ENCODE measurements at regions not wholly inside any gene's neighbourhood (a gene's known extent, or its start where the extent isn't known, plus 50 kb on each side); places are given as distances from the start of the nearest gene placed in this dataset.

- CTCF ChIA-PET (ENCODE audit: low intra/inter-chr PET ratio, low total read pairs) = no interaction called here
- POLR2A ChIA-PET = no interaction called here
These were observed 520.2 kb upstream of the ZWINT start for GRCh38 chr10:56881218-56881617.

More at GRCh38 chr10:56881218-56881617, 520.2 kb upstream of the ZWINT start:
- intact Hi-C loops (cut with micrococcal nuclease; ENCODE audit: unreplicated experiment) (no loop called here), in situ Hi-C loops (cut with HindIII; ENCODE audit: extremely low pct_ligation_motif_present, low pct_unique_long_range_greater_than_20kb) (no loop called here)
- Histone ChIP-seq H2AFZ (ENCODE audit: low read length) (no peak overlapping the region), H3K36me3 (replicated peaks in 1 of 2; ENCODE audit: control insufficient read depth in 1 of 2, insufficient read depth in 2 of 2, low read length in 2 of 2) (no peaks in the 10 kb centered on the region), H3K27me3 (ENCODE audit: control insufficient read depth in 1 of 2, insufficient read depth in 2 of 2, low read length in 2 of 2) (no peaks in the 10 kb centered on the region), H3K9ac (ENCODE audit: insufficient read depth, low read depth, low read length) (no peak overlapping the region), H3K9me3 (ENCODE audit: low read length) (no peaks in the 10 kb centered on the region), H3K27ac (ENCODE audit: extremely low read length, insufficient read depth, low read length) (no peak overlapping the region), H4K20me1 (ENCODE audit: insufficient read depth, low read length) (no peaks in the 10 kb centered on the region), H3K4me1 (ENCODE audit: insufficient read depth, low read length) (no peaks in the 10 kb centered on the region), H3K4me2 (ENCODE audit: low read depth, low read length) (no peak overlapping the region), H3K4me3 (replicated peaks in 1 of 3; ENCODE audit: insufficient read depth in 1 of 3, low read depth in 2 of 3, low read length in 3 of 3) (no peak overlapping the region), H3K79me2 (ENCODE audit: insufficient read depth, low read length) (no peaks in the 10 kb centered on the region)
- no TSS peak for BruUV-seq (replicated peaks)
- FAIRE-seq = no peak
- WGBS (ENCODE audit: low lambda C conversion rate) = 1% methylated on average over 3 of the region's 3 CpGs
- ATAC-seq = no peak
- TF ChIP-seq U2AF1 (optimal IDR thresholded peaks at IDR 0.05; ENCODE audit: low read depth, low read length) = no peak
- no peak for TF ChIP-seq ZFYVE20 (CRISPR knock-in tag; IDR thresholded peaks at IDR 0.05; ENCODE audit: borderline replicate concordance, low read depth)
- TF ChIP-seq WIZ (CRISPR knock-in tag; IDR thresholded peaks at IDR 0.05) = no peak
- TF ChIP-seq ZNF468 (CRISPR knock-in tag; IDR thresholded peaks at IDR 0.05) = no peak
- TF ChIP-seq PAWR (CRISPR knock-in tag; IDR thresholded peaks at IDR 0.05; ENCODE audit: borderline replicate concordance) = no peak
- TF ChIP-seq ZNF510 (CRISPR knock-in tag; IDR thresholded peaks at IDR 0.05; ENCODE audit: low read depth) = no peak
- TF ChIP-seq SALL2 (CRISPR knock-in tag; IDR thresholded peaks at IDR 0.05) = no peak
- no peak for TF ChIP-seq EHMT2 (IDR thresholded peaks at IDR 0.05; ENCODE audit: borderline replicate concordance, low read depth, low read length)
- no peak for TF ChIP-seq GMEB1 (CRISPR knock-in tag; IDR thresholded peaks at IDR 0.05; ENCODE audit: borderline replicate concordance)
- TF ChIP-seq PAX8 (CRISPR knock-in tag; IDR thresholded peaks at IDR 0.05; ENCODE audit: borderline replicate concordance) = no peak
- TF ChIP-seq PCBP1 (IDR thresholded peaks at IDR 0.05; ENCODE audit: borderline replicate concordance, low read depth, low read length) = no peak
- TF ChIP-seq ZFP91 (CRISPR knock-in tag; IDR thresholded peaks at IDR 0.05; ENCODE audit: borderline replicate concordance) = no peak
- no peak for TF ChIP-seq ZNF878 (CRISPR knock-in tag; IDR thresholded peaks at IDR 0.05)
- TF ChIP-seq TBP (CRISPR knock-in tag; IDR thresholded peaks at IDR 0.05) = no peak
- no peak for TF ChIP-seq BRD4 (CRISPR knock-in tag; IDR thresholded peaks at IDR 0.05)
- DNase-seq (ENCODE audit: low spot score) = no peak

Measured in HepG2 (cell line).